SK-N-MC (cell line): ENCODE measurements at regions not wholly inside any gene's neighbourhood (a gene's known extent, or its start where the extent isn't known, plus 50 kb on each side); places are given as distances from the start of the nearest gene placed in this dataset.
A peak's percentile ranks its signal among the peaks of the same experiment; 100 is the strongest.
"Not testable (repeated sequence)": the region's sequence is repeated elsewhere in the genome, so short reads cannot be mapped to it uniquely, and the experiment has no call there.

Experiments used
- DNase-seq: peaks from one replicate; pipeline ENCODE4 v3.0.0-alpha.2; 2011; ENCODE audit warnings: low read depth, low spot score
- H3K27ac ChIP-seq: fragments of 200-600 bp; sonication (generic); 2 replicates; pipeline ENCODE4 v1.5.1; 2016; ENCODE audit warnings: mixed run types
- H3K36me3 ChIP-seq: fragments of 200-600 bp; sonication (generic); 2 replicates; pipeline ENCODE4 v1.6.1; 2017; ENCODE audit warnings: antibody characterized with exemption, low read length, mixed read lengths; ENCODE audit not compliant: insufficient read depth
- H3K4me3 ChIP-seq: fragments of 200-600 bp; sonication (generic); 2 replicates; pipeline ENCODE4 v1.5.1; 2016
- H3K9ac ChIP-seq: fragments of 200-600 bp; sonication (generic); 2 replicates; pipeline ENCODE4 v1.8.0; 2017; ENCODE audit warnings: mixed run types, mixed read lengths; ENCODE audit not compliant: insufficient read length
- H3K9me3 ChIP-seq: fragments of 200-600 bp; sonication (generic); 2 replicates; pipeline ENCODE4 v1.6.1; 2017; ENCODE audit warnings: low read depth, mild to moderate bottlenecking, antibody characterized with exemption, low read length, moderate library complexity, mixed read lengths
- EZH2 ChIP-seq: fragments of 200-600 bp; sonication (generic); IDR thresholded peaks from one replicate; pipeline ENCODE4 v1.6.1; 2017; ENCODE audit warnings: antibody characterized with exemption
- FOXP2 ChIP-seq: optimal IDR thresholded peaks from 2 replicates; pipeline ENCODE3; 2011; ENCODE audit warnings: mild to moderate bottlenecking, moderate library complexity; ENCODE audit not compliant: insufficient read depth; ENCODE audit errors: extremely low read length, control extremely low read depth
- POLR2AphosphoS5 ChIP-seq: IDR thresholded peaks from 2 replicates; pipeline ENCODE4 v1.6.1; 2012; ENCODE audit warnings: mild to moderate bottlenecking, low read depth, low read length, borderline replicate concordance

DNA sequence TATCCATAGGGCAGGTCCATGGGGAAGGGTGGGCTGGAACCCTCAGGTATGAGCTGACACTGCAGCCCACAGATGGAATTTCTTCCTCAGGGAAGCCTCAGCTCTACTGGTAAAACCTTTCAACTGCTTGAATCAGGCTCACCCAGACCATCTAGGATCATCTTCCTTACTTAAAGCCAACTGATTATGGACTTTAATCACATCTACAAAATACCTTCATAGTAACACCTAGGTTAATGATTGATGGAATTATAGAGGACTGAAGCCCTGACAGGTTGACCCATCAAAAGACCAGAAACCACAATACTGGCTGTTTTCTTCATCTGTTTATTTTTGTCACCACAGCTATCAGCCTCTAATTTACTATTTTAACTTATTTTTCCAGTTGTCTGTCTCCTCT lies 188.9 kb upstream of the BOD1L1 start:
- no peaks in the 10 kb centered on the region for H3K9me3 ChIP-seq
- H3K27ac ChIP-seq, result no peak overlapping the region
- H3K4me3 ChIP-seq, result no peak overlapping the region
- DNase-seq, result no peak
- no peak overlapping the region for H3K9ac ChIP-seq
- TF ChIP-seq POLR2AphosphoS5 (no peak), FOXP2 (no peak), EZH2 (no peak)
- no peaks in the 10 kb centered on the region for H3K36me3 ChIP-seq

DNA sequence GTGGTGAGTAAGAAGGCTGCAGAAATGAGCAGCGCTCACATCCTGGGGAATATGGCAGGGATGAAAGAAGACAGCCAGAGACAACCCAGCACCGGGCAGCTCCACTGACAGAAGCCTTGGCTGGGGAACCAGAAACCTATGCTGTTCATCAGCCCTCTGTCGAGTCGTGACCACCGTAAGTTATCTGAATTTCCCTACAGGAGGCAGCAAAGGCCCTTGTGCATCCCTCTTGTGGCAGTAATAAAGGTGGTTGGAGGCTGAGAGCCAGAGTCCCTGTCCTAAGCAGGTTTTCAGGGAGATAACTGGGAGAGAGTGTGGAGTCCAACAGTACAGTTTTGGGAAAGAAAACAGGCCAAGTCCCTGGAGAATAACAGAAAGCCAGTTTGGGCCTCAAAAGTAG lies 194.0 kb upstream of the BOD1L1 start:
- Histone ChIP-seq H3K27ac (no peak overlapping the region), H3K9me3 (no peaks in the 10 kb centered on the region), H3K9ac (no peak overlapping the region), H3K4me3 (no peak overlapping the region), H3K36me3 (no peaks in the 10 kb centered on the region)
- DNase-seq, result no peak
- TF ChIP-seq POLR2AphosphoS5, result no peak
- TF ChIP-seq FOXP2, result no peak
- TF ChIP-seq EZH2, result no peak

DNA sequence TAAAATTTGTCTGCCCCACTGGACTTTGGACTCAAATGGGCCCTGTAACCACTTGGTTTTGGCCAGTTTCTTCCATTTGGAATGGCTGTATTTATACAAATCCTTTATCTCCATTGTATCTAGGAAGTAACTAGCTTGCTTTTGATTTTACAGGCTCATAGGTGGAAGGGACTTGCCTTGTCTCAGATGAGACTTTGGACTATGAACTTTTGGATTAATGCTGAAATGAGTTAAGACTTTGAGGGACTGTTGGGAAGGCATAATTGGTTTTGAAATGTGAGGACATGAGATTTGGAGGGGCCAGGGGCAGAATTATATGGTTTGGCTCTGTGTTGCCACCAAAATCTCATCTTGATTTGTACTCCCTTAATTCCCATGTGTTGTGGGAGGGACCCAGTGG lies 198.3 kb upstream of the BOD1L1 start:
- not testable (repeated sequence) for DNase-seq, H3K9ac ChIP-seq, H3K36me3 ChIP-seq, H3K4me3 ChIP-seq, H3K27ac ChIP-seq, H3K9me3 ChIP-seq

DNA sequence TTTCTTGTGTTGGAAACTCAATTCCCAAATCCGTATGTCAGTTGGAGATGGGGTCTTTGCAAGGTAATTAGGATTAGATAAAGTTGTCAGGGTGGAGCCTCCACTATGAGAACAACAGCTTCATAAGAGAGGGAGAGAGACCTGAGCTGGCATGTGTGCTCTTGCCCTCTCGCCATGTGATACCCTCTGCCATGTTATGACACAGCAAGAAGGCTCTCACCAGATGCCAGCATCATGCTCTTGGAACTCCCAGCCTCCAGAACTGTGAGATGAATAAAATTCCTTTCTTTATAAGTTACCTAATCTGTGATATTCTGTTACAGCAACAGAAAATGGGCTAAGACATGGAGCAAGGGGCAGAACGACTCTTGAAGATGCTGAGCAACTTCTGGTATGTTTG lies 201.9 kb upstream of the BOD1L1 start:
- Histone ChIP-seq H3K9ac (no peak overlapping the region), H3K4me3 (no peak overlapping the region), H3K9me3 (no peaks in the 10 kb centered on the region), H3K27ac (no peak overlapping the region), H3K36me3 (no peaks in the 10 kb centered on the region)
- TF ChIP-seq POLR2AphosphoS5 (no peak), FOXP2 (no peak), EZH2 (no peak)
- DNase-seq, result no peak

DNA sequence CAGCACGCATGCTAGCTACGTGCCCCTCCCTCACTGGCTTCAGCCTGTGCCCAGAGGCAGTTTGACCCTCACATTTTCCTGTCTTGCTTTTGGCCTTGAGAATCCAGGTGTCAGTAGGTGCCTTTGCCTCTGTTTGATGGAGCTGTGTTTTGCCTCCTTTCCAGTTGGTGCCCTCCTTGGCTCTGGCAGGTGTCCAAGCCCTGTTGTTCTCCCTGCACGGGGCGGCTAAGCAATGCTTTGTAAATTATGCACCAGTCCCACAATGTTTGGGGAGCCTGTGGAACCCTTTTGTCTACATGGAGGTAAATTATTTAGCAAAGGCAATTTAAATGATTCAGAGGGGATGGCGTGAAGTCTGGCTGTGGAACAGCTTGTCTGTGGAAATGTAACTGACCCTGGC lies 202.9 kb upstream of the BOD1L1 start:
- no peak overlapping the region for H3K27ac ChIP-seq
- DNase-seq, result no peak
- no peak for TF ChIP-seq EZH2
- H3K9ac ChIP-seq, result no peak overlapping the region
- no peaks in the 10 kb centered on the region for H3K9me3 ChIP-seq
- no peak overlapping the region for H3K4me3 ChIP-seq
- H3K36me3 ChIP-seq, result no peaks in the 10 kb centered on the region

DNA sequence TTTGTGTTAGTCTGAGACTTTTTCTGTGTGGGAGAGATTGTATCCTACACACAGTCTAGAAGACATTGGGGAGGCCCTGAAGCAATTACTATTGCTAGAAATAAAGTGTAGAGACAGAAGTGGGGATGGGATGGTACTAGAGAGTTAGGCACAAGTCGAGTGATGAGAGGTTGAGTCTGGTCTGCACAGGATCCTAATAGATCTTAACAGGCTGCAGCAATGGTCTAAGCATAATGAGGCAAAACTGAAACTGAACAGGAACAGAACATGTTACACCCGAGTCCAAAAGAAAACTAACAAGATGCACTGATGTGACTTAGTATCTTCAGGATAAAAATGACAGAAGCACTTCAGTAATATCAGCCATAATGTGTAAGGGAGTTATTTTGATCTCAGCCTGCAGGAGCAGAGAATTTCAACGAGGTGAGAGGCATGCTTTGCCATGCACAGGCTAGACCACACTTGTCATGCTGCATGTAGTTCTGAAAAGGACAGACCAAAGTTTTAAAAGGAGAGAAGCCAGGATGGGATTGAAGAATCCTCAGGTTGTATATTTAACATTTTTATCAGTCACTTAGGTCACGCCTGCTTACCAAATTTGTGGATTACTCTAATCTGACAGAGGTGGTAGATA lies 205.8 kb upstream of the BOD1L1 start:
- H3K9me3 ChIP-seq, result no peaks in the 10 kb centered on the region
- H3K36me3 ChIP-seq, result no peaks in the 10 kb centered on the region
- no peak overlapping the region for H3K4me3 ChIP-seq
- no peak for DNase-seq
- H3K27ac ChIP-seq, result no peak overlapping the region
- H3K9ac ChIP-seq, result no peak overlapping the region
- TF ChIP-seq POLR2AphosphoS5 (no peak), EZH2 (no peak), FOXP2 (no peak)

DNA sequence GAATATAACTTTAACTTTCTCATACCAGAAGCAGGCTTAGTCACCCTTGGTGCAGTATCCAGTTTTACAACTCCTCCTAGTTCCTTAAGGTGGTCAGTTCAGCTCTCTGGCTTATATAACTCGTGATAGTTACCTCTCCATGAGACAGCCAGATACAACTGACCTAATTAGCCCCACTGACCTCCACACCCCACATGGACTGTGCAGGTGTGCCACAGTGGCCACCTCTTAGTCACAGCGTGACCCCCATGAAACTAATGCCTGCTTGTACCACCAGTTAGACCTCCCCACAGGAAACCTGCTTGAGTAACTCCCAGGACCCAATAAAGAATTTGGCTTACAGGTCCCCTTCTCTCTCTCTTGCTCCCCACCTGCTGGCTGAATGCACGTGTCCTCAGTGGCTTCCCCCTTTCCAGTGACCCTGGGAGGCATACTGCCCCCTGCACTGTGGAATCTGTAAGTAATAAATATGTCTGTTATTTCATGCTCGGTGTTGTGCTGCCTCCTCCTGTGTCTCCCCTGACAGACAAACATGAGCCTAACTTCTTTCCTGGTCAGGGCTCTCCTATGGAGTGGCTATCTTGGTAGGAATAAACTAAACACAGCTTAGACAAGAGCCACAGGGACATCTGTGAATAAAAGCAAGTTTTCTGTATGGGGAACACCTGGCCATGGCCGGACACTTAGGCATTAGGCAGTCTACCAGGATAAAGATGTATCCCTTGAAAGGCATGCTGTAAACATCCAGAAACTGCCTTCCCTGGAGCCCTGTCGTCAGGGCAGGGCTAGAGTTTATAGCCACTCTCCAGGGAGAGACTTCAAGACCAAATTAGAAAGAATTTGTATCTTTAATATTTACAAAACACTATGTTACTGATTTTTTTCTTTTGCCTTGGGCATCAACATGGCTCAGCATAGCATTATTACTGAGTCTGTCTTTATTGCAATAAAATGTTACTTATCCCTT lies 209.7 kb upstream of the BOD1L1 start:
- no peak for TF ChIP-seq EZH2
- TF ChIP-seq FOXP2, result no peak
- TF ChIP-seq POLR2AphosphoS5, result no peak
- Histone ChIP-seq H3K9me3 (no peaks in the 10 kb centered on the region), H3K27ac (no peak overlapping the region), H3K36me3 (no peaks in the 10 kb centered on the region), H3K4me3 (no peak overlapping the region), H3K9ac (no peak overlapping the region)
- DNase-seq, result no peak

DNA sequence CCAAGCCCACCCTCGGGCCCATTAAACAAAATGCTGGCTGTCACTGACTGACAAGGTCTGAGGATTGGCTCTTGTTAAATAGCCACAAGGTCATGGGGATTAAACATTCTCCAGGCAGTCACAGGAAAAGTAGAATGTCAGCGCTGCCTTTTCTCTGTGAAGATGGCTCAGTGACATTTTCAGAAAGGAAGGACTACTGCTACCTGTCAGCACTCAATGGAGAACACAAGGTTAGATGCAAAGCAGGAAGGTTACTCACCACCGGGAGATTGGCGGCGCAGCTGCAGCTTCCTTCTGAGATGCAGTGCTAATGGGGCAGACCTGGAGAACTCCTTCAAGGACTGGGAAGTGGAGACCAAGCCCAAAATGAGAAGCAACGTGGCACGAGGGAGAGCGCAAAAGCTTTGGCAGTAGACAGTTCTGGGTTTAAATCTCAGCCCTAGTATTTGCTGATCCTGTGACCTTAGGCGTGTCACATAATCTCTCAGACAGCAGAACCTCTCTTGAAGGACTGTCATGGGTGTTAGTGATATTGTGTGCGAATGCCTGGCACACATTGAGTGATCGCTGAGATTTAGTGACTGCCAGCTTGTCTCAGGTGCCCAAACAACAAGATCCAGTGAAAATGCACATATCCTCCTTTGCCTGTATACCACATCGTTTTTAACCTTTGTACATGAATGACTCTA lies 213.1 kb upstream of the BOD1L1 start:
- Histone ChIP-seq H3K9ac (no peak overlapping the region), H3K9me3 (no peaks in the 10 kb centered on the region), H3K27ac (no peak overlapping the region), H3K36me3 (no peaks in the 10 kb centered on the region), H3K4me3 (no peak overlapping the region)
- DNase-seq, result no peak
- TF ChIP-seq POLR2AphosphoS5 (no peak), FOXP2 (no peak), EZH2 (no peak)

DNA sequence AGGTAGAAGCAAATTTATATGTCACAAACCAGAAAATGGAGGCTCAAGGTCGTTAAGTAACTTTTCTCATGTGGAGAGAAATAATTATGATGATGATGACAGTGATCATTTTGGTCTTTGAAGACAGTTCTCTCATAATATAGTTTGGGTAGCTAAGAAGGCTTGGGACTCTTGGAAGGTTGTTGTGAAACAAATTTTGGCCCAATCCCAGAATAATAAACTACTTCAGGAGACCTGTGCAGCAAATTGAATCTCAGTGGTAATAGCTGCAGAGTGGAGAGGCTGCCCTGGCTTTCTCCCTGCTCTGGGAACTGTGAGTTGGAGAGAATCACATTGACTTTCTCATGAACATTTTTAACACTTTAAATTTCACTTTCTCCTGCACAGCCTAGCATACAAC lies 217.2 kb upstream of the BOD1L1 start:
- TF ChIP-seq FOXP2 (no peak), EZH2 (no peak), POLR2AphosphoS5 (no peak)
- H3K9ac ChIP-seq, result peak overlapping the region; percentile 34
- no peak for DNase-seq
- H3K9me3 ChIP-seq, result no peaks in the 10 kb centered on the region
- H3K4me3 ChIP-seq, result no peak overlapping the region; the same call in 1 of the 2 replicates
- peak overlapping the region; percentile 90 for H3K27ac ChIP-seq
- H3K36me3 ChIP-seq, result no peaks in the 10 kb centered on the region
